Suprapubic skin (tissue), 4 donors: ENCODE measurements at regions not wholly inside any gene's neighbourhood (a gene's known extent, or its start where the extent isn't known, plus 50 kb on each side); places are given as distances from the start of the nearest gene placed in this dataset.
"Not testable (repeated sequence)": the region's sequence is repeated elsewhere in the genome, so short reads cannot be mapped to it uniquely, and the experiment has no call there.

ENCODE experiments used
- DNase-seq, 2 donors: peaks; one replicate each; pipeline ENCODE4 v3.0.0-alpha.2; 2019; ENCODE audit warnings: low spot score in 2 of 2
- H3K27ac ChIP-seq: fragments of 200-600 bp; sonication (generic); one replicate; pipeline ENCODE4 v1.5.1; 2019
- H3K27me3 ChIP-seq: fragments of 200-600 bp; sonication (generic); one replicate; pipeline ENCODE4 v1.5.1; 2019
- H3K36me3 ChIP-seq: fragments of 200-600 bp; sonication (generic); one replicate; pipeline ENCODE4 v1.5.1; 2019
- H3K4me1 ChIP-seq: fragments of 200-600 bp; sonication (generic); one replicate; pipeline ENCODE4 v1.5.1; 2019
- H3K4me3 ChIP-seq: fragments of 200-600 bp; sonication (generic); one replicate; pipeline ENCODE4 v1.5.1; 2019; ENCODE audit warnings: mild to moderate bottlenecking
- H3K9me3 ChIP-seq: fragments of 200-600 bp; sonication (generic); one replicate; pipeline ENCODE4 v1.5.1; 2019
- CTCF ChIP-seq, 2 donors: fragments of 200-600 bp in 1 of 2; fragments of 450-650 bp in 1 of 2; sonication (generic) in 1 of 2; IDR thresholded peaks; one replicate each; pipeline ENCODE4 v1.5.1; 2016 to 2019; ENCODE audit warnings: antibody characterized with exemption in 2 of 2, mild to moderate bottlenecking in 1 of 2, moderate library complexity in 1 of 2
- EP300 ChIP-seq: sonication (generic); formaldehyde crosslinking; IDR thresholded peaks from one replicate; pipeline ENCODE4 v1.6.1; 2017; ENCODE audit warnings: antibody characterized with exemption
- POLR2A ChIP-seq, 2 donors: fragments of 450-650 bp; IDR thresholded peaks; one replicate each; pipeline ENCODE4 v1.6.1; 2017; ENCODE audit warnings: antibody characterized with exemption in 2 of 2, mild to moderate bottlenecking in 2 of 2, moderate library complexity in 2 of 2
- POLR2AphosphoS5 ChIP-seq, 3 donors: sonication (generic); formaldehyde crosslinking; IDR thresholded peaks; one replicate each; pipeline ENCODE4 v1.6.1; 2017; ENCODE audit warnings: antibody characterized with exemption in 3 of 3
- WGBS: methylation state at CpG from one replicate; pipeline ENCODE4 v1.1.5; 2018; 5-methylcytosine and 5-hydroxymethylcytosine counted together

- Histone ChIP-seq H3K27ac (no peak overlapping the region), H3K27me3 (no peaks in the 10 kb centered on the region), H3K4me1 (no peaks in the 10 kb centered on the region), H3K4me3 (no peak overlapping the region), H3K36me3 (no peaks in the 10 kb centered on the region), H3K9me3 (no peaks in the 10 kb centered on the region)
- no peak for TF ChIP-seq POLR2AphosphoS5 (IDR thresholded peaks at IDR 0.05)
- no peak for TF ChIP-seq EP300
- no peak for TF ChIP-seq CTCF (IDR thresholded peaks at IDR 0.05)
- TF ChIP-seq POLR2A (IDR thresholded peaks at IDR 0.05), result no peak
- no peak for DNase-seq
- 24% methylated on average over 2 of the region's 2 CpGs for WGBS
Measured at GRCh38 chr18:2223849-2224248, 347.5 kb downstream of the METTL4 start.

- H3K4me3 ChIP-seq, result no peak overlapping the region
Measured at GRCh38 chr18:2236232-2236631, 335.1 kb downstream of the METTL4 start.

GRCh38 chr18:2237706-2238105, 333.6 kb downstream of the METTL4 start:
- Histone ChIP-seq H3K4me1 (no peaks in the 10 kb centered on the region), H3K27me3 (no peaks in the 10 kb centered on the region), H3K27ac (no peak overlapping the region), H3K9me3 (no peaks in the 10 kb centered on the region), H3K36me3 (no peaks in the 10 kb centered on the region), H3K4me3 (no peak overlapping the region)
- TF ChIP-seq EP300 (no peak), POLR2A (IDR thresholded peaks at IDR 0.05) (no peak), POLR2AphosphoS5 (IDR thresholded peaks at IDR 0.05) (no peak), CTCF (IDR thresholded peaks at IDR 0.05) (no peak)
- 37% methylated on average over 7 of the region's 7 CpGs for whole genome bisulfite sequencing
- DNase-seq, result no peak

More at GRCh38 chr18:2236232-2236631, 335.1 kb downstream of the METTL4 start:
- Histone ChIP-seq H3K9me3 (no peaks in the 10 kb centered on the region), H3K27me3 (no peaks in the 10 kb centered on the region), H3K27ac (no peak overlapping the region), H3K36me3 (no peaks in the 10 kb centered on the region), H3K4me1 (no peaks in the 10 kb centered on the region)
- DNase-seq, result no peak
- 65% methylated on average over 2 of the region's 2 CpGs for whole genome bisulfite sequencing
- TF ChIP-seq CTCF (IDR thresholded peaks at IDR 0.05) (no peak), EP300 (no peak), POLR2A (IDR thresholded peaks at IDR 0.05) (no peak), POLR2AphosphoS5 (IDR thresholded peaks at IDR 0.05) (no peak)

DNA sequence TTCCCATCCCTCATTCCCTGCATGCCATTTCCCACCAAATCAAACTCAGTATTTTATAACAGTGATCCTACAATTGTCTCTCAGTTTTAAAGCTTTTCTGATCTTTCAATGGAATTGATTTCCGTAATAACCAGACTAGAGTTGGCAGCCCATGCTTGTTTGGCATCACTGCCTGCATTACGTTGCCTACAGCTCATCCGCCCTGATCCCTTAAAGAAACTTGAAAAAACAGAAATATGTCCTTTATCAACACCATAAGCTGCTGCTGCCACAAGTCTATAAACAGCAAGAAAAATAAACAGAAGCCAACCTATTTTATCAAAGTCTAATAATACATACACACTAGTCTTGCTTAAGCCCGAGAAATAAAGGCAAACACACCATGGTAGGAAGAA, 331.0 kb downstream of the METTL4 start:
- Histone ChIP-seq H3K9me3 (no peaks in the 10 kb centered on the region), H3K4me1 (no peaks in the 10 kb centered on the region), H3K36me3 (no peaks in the 10 kb centered on the region), H3K27ac (no peak overlapping the region), H3K27me3 (no peaks in the 10 kb centered on the region), H3K4me3 (no peak overlapping the region)
- no peak for DNase-seq
- WGBS, result 64% methylated on average over 4 of the region's 4 CpGs
- TF ChIP-seq POLR2A (IDR thresholded peaks at IDR 0.05) (no peak), EP300 (no peak), CTCF (IDR thresholded peaks at IDR 0.05) (no peak), POLR2AphosphoS5 (IDR thresholded peaks at IDR 0.05) (no peak)

DNA sequence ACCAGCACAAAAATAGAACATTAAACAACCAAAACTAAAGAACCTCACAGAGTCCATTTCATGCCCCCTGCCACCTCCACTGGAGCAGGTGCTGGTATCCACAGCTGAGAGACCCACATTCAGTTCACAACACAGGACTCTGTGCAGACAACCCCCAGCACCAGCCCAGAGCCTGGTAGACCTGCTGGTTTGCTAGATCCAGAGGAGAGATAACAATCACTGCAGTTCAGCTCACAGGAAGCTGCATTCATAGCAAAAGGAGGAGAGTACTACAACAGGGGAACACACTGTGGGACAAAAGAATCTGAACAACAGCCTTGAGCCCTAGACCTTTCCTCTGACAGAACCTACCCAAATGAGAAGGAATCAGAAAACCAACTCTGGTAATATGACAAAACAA, 326.7 kb downstream of the METTL4 start:
- no peaks in the 10 kb centered on the region for H3K36me3 ChIP-seq
- no peak overlapping the region for H3K27ac ChIP-seq
- TF ChIP-seq POLR2AphosphoS5 (IDR thresholded peaks at IDR 0.05) (no peak), EP300 (no peak), POLR2A (IDR thresholded peaks at IDR 0.05) (no peak), CTCF (IDR thresholded peaks at IDR 0.05) (no peak)
- H3K9me3 ChIP-seq, result no peaks in the 10 kb centered on the region
- no peaks in the 10 kb centered on the region for H3K4me1 ChIP-seq
- no peak overlapping the region for H3K4me3 ChIP-seq
- no peak for DNase-seq
- no peaks in the 10 kb centered on the region for H3K27me3 ChIP-seq

DNA sequence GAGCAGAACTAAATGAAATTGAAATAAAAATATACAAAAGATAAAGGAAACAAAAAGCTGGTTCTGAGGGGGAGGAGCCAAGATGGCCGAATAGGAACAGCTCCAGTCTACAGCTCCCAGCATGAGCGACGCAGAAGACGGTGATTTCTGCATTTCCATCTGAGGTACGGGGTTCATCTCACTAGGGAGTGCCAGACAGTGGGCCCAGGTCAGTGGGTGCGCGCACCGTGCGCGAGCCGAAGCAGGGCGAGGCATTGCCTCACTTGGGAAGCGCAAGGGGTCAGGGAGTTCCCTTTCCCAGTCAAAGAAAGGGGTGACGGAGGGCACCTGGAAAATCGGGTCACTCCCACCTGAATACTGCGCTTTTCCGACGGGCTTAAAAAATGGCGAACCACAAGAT, 324.2 kb downstream of the METTL4 start:
- not testable (repeated sequence) for H3K27ac ChIP-seq, H3K4me3 ChIP-seq, DNase-seq, H3K4me1 ChIP-seq, H3K27me3 ChIP-seq, H3K9me3 ChIP-seq, H3K36me3 ChIP-seq
- 92% methylated on average over 19 of the region's 19 CpGs for WGBS
